GM11168 (cell line): ENCODE measurements at regions not wholly inside any gene's neighbourhood (a gene's known extent, or its start where the extent isn't known, plus 50 kb on each side); places are given as distances from the start of the nearest gene placed in this dataset.

Experiments used
- in situ Hi-C: fragments of 300-500 bp; cut with MboI; formaldehyde crosslinking; loops from one replicate; pipeline ENCODE4 v1.12.0; 2022; ENCODE audit warnings: low sequenced_read_pairs; ENCODE audit not compliant: unreplicated experiment

- in situ Hi-C loops = no loop called here
These were observed 245.0 kb upstream of the FN1 start for GRCh38 chr2:215680605-215681598.

DNA sequence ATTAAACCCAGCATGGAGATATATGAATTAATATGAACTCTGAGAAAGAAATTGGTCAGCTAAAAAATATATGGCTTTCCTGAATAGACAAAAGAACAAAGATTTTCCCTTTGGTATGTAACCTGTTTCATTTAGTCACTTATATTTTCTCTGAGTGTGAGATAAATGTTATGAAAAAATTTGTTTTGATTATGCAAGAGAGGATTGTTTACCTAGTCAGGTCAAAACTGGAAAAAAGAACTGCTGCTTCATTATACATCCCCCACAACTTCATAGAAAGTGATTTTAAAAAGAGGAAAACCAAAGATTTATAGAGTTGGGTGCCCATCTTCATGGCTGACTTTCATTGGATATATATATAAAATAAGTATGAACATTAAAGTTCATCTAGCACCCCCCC, 242.2 kb upstream of the FN1 start:
- in situ Hi-C loops = no loop called here

GRCh38 chr2:215677481-215677880, 241.6 kb upstream of the FN1 start:
- in situ Hi-C loops = no loop called here

DNA sequence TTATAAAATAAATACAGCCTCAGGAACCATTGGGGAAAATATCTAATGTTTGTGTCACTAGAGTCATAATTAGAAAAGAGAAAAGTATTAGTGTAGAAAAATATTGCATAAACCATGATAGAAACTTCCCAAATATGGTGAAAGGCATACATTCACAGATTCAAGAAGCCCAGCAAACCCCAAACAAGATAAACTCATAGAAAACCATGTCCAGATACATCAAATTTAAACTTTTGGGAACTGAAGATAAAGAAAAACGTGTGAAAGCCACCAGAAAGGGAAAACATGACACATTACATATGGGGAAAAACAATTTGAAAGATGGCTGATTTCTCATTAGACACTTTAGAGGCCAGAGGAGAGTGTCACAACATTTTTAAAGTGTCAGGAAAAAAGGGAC, 236.5 kb upstream of the FN1 start:
- in situ Hi-C loops = no loop called here

GRCh38 chr2:215671691-215672090, 235.8 kb upstream of the FN1 start:
- in situ Hi-C loops = no loop called here

- in situ Hi-C loops = no loop called here
These were observed 235.4 kb upstream of the FN1 start for GRCh38 chr2:215671244-215671643.

DNA sequence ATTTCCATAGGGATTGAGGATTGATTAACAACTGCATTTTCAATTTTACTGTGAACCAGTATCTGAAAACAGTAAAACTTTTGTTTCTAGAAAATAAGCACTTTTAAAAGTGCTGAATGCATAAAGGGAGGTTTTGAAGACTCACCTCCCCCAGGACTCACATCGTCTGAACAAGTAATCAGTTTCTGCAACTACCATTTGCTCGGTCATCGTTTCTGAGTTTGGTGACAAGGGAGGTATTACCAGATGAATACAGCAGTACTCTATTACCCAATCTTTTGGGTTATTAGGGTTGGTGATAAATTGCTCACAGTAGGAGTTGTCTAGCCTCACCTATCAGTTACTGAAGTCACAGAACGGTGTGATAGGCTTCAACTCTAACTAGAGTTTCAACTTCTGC, 234.5 kb upstream of the FN1 start:
- in situ Hi-C loops = no loop called here

DNA sequence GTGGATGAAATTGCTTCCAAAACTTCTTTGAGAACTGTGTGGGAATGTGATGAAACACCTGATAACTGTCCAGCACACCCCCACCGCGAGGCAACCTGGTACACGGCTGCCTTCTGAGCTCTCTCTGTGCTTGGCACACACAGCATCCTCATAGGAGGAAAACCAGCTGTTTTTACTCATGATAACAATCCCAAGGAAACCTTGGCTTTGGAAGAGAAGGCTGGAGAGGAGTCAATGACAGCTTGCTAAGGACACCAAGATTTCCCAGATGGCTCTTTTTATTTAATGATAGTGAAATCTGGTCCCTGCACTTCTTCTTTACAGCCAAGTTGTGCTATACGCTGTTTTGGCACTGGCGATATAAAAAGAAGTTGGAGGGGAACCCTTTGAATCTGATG, 232.5 kb upstream of the FN1 start:
- in situ Hi-C loops = no loop called here

DNA sequence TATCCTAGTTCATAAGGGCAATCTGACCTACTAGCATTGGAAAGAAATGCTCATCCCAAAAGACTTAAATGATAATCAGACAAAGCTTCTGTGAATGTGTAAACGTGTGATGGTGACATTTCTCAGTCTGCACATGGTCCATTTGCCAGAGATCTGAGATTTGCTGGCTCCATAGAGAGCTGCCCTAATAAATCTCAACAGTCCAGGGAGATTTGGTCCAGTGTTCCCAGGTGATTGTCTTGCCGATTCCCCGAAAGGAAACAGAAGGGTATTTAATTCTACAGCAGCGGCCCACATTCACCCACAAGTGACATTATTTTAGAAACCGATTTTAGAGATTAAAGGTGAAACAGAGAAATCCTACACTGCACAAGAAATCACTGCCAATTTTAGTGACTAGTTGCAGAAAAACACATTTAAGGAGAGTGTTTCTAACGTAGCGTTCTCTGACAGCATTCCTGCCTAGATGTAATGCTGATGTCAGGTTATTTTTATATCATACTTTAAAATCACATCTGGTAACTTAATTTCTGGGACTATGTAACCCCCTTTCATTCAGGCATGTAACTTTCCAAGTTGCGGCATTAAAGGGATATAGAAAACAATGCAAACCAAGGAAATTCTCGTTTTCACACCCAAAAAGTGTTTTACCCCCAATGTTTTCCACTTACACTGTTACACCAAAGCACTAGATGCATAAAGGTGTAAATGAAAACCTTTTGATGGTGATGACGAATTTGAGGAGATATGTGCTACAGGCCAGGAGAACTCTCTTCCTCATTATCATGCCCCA, 231.9 kb upstream of the FN1 start:
- in situ Hi-C loops = no loop called here

GRCh38 chr2:215664847-215665525, 229.1 kb upstream of the FN1 start:
- in situ Hi-C loops = no loop called here

DNA sequence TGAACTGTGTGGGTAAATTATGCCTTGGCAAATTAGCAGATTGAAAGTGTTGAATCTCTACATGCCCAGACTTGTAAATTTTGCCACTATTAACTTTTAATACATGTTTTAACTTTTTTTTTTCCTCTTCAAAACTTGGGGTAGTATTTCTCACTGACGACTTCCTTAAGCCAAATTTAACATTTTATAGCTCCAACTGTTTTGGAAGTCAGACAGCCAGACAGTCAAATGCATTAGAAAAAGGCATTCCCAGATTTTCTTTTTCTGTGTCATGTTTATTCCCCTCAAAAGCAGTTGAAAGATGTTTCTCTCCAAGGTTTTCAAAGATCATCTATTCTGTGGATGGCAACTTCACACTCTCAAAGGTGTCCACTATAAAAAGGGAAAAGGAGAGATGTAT, 226.8 kb upstream of the FN1 start:
- in situ Hi-C loops = no loop called here

DNA sequence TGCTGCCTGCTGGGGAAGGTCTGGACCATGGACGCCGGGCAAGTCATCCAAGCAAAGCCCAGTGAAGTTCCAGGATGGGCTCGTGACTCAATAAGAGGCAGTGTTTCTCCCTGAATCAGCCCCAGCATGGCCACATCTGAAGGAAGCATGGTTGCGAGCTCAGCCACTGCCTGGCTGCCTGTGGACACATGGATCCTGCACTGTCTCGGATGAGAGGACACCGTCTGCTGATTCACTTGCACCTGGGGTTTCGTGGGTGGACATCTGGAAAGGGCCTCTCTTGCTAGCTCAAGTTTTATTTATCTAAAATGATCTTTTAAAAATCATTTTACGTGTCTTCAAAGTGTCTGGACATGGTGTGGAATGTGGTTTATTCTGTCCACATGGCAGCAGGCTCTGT, 224.8 kb upstream of the FN1 start:
- in situ Hi-C loops = no loop called here

GRCh38 chr2:215659650-215660049, 223.8 kb upstream of the FN1 start:
- in situ Hi-C loops = no loop called here

- in situ Hi-C loops = no loop called here
These were observed 222.9 kb upstream of the FN1 start for GRCh38 chr2:215658635-215659305.

DNA sequence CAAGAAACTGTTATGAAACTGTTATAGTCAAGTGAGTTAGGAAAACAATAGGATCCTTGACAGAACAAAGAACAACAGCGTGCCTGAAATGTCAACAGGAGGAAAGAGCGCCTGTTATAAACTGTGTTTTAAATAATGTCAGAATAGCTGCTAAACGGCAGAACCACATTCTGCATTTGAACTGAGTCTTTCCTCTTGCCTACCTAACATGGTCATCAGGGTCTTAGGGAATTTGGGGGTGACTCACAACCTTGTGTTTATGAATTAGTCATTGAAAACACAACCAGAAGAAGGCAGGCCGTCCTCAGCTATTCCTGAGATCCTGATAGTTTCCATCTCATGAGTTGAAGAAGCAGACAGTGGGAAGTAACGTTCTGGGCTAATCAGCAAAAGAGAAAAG, 222.0 kb upstream of the FN1 start:
- in situ Hi-C loops = no loop called here

- in situ Hi-C loops = no loop called here
These were observed 218.4 kb upstream of the FN1 start for GRCh38 chr2:215654148-215654819.

GRCh38 chr2:215653344-215654030, 217.6 kb upstream of the FN1 start:
- in situ Hi-C loops = no loop called here

DNA sequence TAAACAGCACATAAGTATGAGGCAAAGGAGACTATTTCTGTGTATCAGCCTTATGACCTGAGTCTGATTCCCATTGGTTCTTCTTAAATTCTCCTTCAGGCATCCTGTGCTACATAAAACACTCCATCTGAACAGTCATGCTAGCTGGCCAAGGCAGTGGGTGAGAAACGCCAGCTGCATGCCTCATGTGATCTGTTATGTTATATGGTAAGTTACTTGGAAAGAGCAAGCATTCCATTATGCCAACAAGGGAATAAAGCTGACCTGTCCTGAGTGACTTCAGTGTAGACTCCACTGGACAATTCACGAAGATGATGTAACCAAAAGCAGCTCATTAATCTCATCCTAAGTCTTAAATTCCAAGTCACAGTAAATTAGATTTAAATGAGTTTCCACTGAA, 216.5 kb upstream of the FN1 start:
- in situ Hi-C loops = no loop called here

GRCh38 chr2:215651412-215651811, 215.5 kb upstream of the FN1 start:
- in situ Hi-C loops = no loop called here
